ENCODE measurements at regions not wholly inside any gene's neighbourhood (a gene's known extent, or its start where the extent isn't known, plus 50 kb on each side); places are given as distances from the start of the nearest gene placed in this dataset.

DNA sequence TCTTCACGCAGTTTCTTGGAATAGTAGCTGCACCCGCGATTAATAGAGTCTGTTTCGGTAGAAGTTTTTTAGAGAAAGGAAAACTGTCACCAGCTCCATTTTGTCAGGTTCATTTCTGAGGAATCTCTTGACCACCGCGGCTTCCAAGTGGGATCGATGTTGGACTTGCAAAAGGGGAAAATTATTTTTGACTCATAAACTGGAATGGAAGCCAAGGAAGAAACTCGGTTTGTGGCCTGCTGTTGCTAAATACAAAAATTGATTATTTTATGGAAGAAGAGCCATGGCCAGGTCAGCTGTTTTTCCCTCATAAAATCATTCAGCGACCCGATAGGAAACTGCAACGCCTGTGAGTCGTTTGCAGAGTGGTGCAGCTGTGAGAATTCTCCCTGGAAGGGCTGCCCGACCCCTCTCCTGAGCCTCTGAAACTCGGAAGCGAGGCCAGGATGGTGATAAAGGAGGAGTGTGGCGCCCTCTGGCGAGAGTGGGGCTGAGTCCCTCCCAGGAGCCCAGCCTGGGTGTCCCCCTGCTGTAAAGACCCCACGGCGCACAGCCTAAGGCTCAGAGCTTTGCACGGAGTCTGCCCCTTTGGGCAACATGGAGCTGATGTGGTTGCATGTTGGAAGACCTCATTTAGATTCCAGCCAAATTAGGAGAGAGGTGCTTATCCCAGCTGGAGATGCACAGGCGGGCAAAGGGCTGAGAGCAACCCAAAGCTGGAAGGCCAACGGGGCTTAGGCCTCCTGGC lies 83.6 kb upstream of the SLC25A33 start (continued):
- TF ChIP-seq ZNF101 (CRISPR knock-in tag; IDR thresholded peaks at IDR 0.05; ENCODE audit: borderline replicate concordance, low read depth) (no peak), TOPORS (CRISPR knock-in tag; IDR thresholded peaks at IDR 0.05) (no peak), KMT2B (CRISPR knock-in tag; IDR thresholded peaks at IDR 0.05) (no peak), FOSL2 (CRISPR knock-in tag; IDR thresholded peaks at IDR 0.05) (peak; percentile 38), ZBTB7A (CRISPR knock-in tag; IDR thresholded peaks at IDR 0.05) (0 out of 2 replicates have a peak, but pooled peaks have one; percentile 27), RELA (CRISPR knock-in tag; IDR thresholded peaks at IDR 0.05) (0 out of 2 replicates have a peak, but pooled peaks have one; percentile 41), RARA (CRISPR knock-in tag; IDR thresholded peaks at IDR 0.05) (0 out of 2 replicates have a peak, but pooled peaks have one; percentile 16), GLI4 (CRISPR knock-in tag; IDR thresholded peaks at IDR 0.05; ENCODE audit: borderline replicate concordance) (no peak), NCOA2 (CRISPR knock-in tag; IDR thresholded peaks at IDR 0.05) (peak; percentile 34; the same call in 1 of the 2 replicates), PITX1 (CRISPR knock-in tag; IDR thresholded peaks at IDR 0.05) (peak; percentile 16; the same call in 1 of the 2 replicates), ZNF768 (CRISPR knock-in tag; IDR thresholded peaks at IDR 0.05) (peak; percentile 64; the same call in 1 of the 2 replicates), ZNF224 (CRISPR knock-in tag; IDR thresholded peaks at IDR 0.05) (peak; percentile 57; the same call in 1 of the 2 replicates), AKAP8 (CRISPR knock-in tag; IDR thresholded peaks at IDR 0.05) (no peak), SMARCE1 (IDR thresholded peaks at IDR 0.05; ENCODE audit: borderline replicate concordance) (no peak), ZNF205 (CRISPR knock-in tag; IDR thresholded peaks at IDR 0.05) (0 out of 2 replicates have a peak, but pooled peaks have one; percentile 53), ZNF562 (CRISPR knock-in tag; IDR thresholded peaks at IDR 0.05; ENCODE audit: borderline replicate concordance) (no peak), ZNF546 (CRISPR knock-in tag; conservative IDR thresholded peaks at IDR 0.05) (0 out of 2 replicates have a peak, but pooled peaks have one; percentile 50), HOXA9 (CRISPR knock-in tag; IDR thresholded peaks at IDR 0.05; ENCODE audit: borderline replicate concordance) (no peak), ERF (CRISPR knock-in tag; IDR thresholded peaks at IDR 0.05) (peak; percentile 60; the same call in 1 of the 2 replicates), MYC (CRISPR knock-in tag; IDR thresholded peaks at IDR 0.05; ENCODE audit: borderline replicate concordance) (0 out of 2 replicates have a peak, but pooled peaks have one; percentile 37), STAG1 (CRISPR knock-in tag; IDR thresholded peaks at IDR 0.05) (peak; percentile 99), ELF3 (CRISPR knock-in tag; IDR thresholded peaks at IDR 0.05) (peak; percentile 56; the same call in 1 of the 2 replicates), KMT2A (CRISPR knock-in tag; IDR thresholded peaks at IDR 0.05) (no peak)
- TF ChIP-seq, protein P1, sequence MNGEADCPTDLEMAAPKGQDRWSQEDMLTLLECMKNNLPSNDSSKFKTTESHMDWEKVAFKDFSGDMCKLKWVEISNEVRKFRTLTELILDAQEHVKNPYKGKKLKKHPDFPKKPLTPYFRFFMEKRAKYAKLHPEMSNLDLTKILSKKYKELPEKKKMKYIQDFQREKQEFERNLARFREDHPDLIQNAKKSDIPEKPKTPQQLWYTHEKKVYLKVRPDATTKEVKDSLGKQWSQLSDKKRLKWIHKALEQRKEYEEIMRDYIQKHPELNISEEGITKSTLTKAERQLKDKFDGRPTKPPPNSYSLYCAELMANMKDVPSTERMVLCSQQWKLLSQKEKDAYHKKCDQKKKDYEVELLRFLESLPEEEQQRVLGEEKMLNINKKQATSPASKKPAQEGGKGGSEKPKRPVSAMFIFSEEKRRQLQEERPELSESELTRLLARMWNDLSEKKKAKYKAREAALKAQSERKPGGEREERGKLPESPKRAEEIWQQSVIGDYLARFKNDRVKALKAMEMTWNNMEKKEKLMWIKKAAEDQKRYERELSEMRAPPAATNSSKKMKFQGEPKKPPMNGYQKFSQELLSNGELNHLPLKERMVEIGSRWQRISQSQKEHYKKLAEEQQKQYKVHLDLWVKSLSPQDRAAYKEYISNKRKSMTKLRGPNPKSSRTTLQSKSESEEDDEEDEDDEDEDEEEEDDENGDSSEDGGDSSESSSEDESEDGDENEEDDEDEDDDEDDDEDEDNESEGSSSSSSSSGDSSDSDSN (CRISPR knock-in tag; IDR thresholded peaks at IDR 0.05), result no peak
- TF ChIP-seq, protein P2, sequence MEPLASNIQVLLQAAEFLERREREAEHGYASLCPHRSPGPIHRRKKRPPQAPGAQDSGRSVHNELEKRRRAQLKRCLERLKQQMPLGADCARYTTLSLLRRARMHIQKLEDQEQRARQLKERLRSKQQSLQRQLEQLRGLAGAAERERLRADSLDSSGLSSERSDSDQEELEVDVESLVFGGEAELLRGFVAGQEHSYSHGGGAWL (CRISPR knock-in tag; IDR thresholded peaks at IDR 0.05), result 0 out of 2 replicates have a peak, but pooled peaks have one; percentile 37
- TF ChIP-seq, protein P3, sequence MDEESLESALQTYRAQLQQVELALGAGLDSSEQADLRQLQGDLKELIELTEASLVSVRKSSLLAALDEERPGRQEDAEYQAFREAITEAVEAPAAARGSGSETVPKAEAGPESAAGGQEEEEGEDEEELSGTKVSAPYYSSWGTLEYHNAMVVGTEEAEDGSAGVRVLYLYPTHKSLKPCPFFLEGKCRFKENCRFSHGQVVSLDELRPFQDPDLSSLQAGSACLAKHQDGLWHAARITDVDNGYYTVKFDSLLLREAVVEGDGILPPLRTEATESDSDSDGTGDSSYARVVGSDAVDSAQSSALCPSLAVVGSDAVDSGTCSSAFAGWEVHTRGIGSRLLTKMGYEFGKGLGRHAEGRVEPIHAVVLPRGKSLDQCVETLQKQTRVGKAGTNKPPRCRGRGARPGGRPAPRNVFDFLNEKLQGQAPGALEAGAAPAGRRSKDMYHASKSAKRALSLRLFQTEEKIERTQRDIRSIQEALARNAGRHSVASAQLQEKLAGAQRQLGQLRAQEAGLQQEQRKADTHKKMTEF (CRISPR knock-in tag; IDR thresholded peaks at IDR 0.05), result peak; percentile 69
